Keratinocyte (primary cell): ENCODE measurements at regions not wholly inside any gene's neighbourhood (a gene's known extent, or its start where the extent isn't known, plus 50 kb on each side); places are given as distances from the start of the nearest gene placed in this dataset.

Experiments
- CTCF ChIP-seq, 3 experiments: IDR thresholded peaks in 1 of 3; conservative IDR thresholded peaks in 1 of 3; optimal IDR thresholded peaks in 1 of 3; 2 replicates in 2 of 3; 3 replicates in 1 of 3; pipeline versions ENCODE3 to v1.5.1; 2011; ENCODE audit warnings: low read length in 3 of 3, mild to moderate bottlenecking in 3 of 3, moderate library complexity in 2 of 3, control low read depth in 1 of 3, inconsistent platforms in 1 of 3; ENCODE audit not compliant: insufficient read depth in 2 of 3; ENCODE audit errors: extremely low read depth in 1 of 3
- EZH2 ChIP-seq: IDR thresholded peaks from one replicate; pipeline ENCODE4 v1.6.1; 2012; ENCODE audit warnings: inconsistent platforms, mild to moderate bottlenecking, low read length, moderate library complexity

DNA sequence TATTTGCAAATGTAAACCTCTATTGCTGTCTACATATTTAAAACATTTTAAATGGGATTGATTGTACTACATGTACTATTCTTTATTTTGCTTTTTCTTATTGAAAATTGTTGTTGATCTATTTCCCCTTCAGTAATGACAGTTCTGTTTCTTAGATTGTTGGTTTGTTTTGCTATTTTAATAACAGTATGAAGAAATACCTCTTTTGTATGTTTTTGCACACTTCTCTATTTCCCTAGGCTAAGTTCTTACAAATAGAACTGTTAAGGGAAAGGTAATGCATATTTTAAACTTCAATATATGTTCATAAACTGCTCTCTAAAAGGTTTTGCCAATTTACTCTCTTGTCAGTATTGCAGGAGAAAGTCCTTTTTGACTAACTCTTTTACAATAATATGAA is 195.0 kb upstream of the PRPS1L1 start:
- TF ChIP-seq CTCF (optimal IDR thresholded peaks at IDR 0.05 in 1 of 3, IDR thresholded peaks at IDR 0.05 in 1 of 3, conservative IDR thresholded peaks at IDR 0.05 in 1 of 3; ENCODE audit: extremely low read depth in 1 of 3, insufficient read depth in 2 of 3, low read length in 3 of 3) (no peak), EZH2 (no peak)
